H1 (cell line): ENCODE measurements at regions not wholly inside any gene's neighbourhood (a gene's known extent, or its start where the extent isn't known, plus 50 kb on each side); places are given as distances from the start of the nearest gene placed in this dataset.

Experiments
- KDM4A ChIP-seq: IDR thresholded peaks from one replicate; pipeline ENCODE4 v1.7.1; 2012; ENCODE audit warnings: low read depth, mild to moderate bottlenecking, moderate library complexity, low read length, inconsistent platforms; ENCODE audit not compliant: severe bottlenecking
- SIN3A ChIP-seq, 2 experiments: IDR thresholded peaks in 1 of 2; conservative IDR thresholded peaks in 1 of 2; 2 replicates each; pipeline ENCODE4 v1.6.1; 2011 to 2012; ENCODE audit warnings: low read length in 2 of 2, improper control_type of control experiment in 1 of 2, low read depth in 1 of 2, mild to moderate bottlenecking in 1 of 2
- SIX5 ChIP-seq: IDR thresholded peaks from 2 replicates; pipeline ENCODE4 v1.6.1; 2011; ENCODE audit warnings: mild to moderate bottlenecking, low read depth, low read length
- TAF7 ChIP-seq: optimal IDR thresholded peaks from 2 replicates; pipeline ENCODE3; 2011; ENCODE audit warnings: low read depth, mild to moderate bottlenecking, inconsistent platforms, low read length, moderate library complexity, borderline replicate concordance

- TF ChIP-seq SIN3A (conservative IDR thresholded peaks at IDR 0.05 in 1 of 2, IDR thresholded peaks at IDR 0.05 in 1 of 2; ENCODE audit: low read depth in 1 of 2, low read length in 2 of 2) (no peak), TAF7 (no peak), SIX5 (no peak), KDM4A (no peak)
Measured at GRCh38 chr2:220424561-220424960, 797.1 kb downstream of the SLC4A3 start (continued).
